Testis (tissue), 2 donors: ENCODE measurements at regions not wholly inside any gene's neighbourhood (a gene's known extent, or its start where the extent isn't known, plus 50 kb on each side); places are given as distances from the start of the nearest gene placed in this dataset.
"Not testable (repeated sequence)": the region's sequence is repeated elsewhere in the genome, so short reads cannot be mapped to it uniquely, and the experiment has no call there.

Experiments
- DNase-seq: peaks from one replicate; pipeline ENCODE4 v3.0.0-alpha.2; 2019
- H3K27ac ChIP-seq, 2 donors: fragments of 200-600 bp; sonication (generic); one replicate each; pipeline ENCODE4 v1.5.1; 2019
- H3K27me3 ChIP-seq: fragments of 200-600 bp; sonication (generic); one replicate; pipeline ENCODE4 v1.5.1; 2019
- H3K36me3 ChIP-seq: fragments of 200-600 bp; sonication (generic); one replicate; pipeline ENCODE4 v1.5.1; 2017; ENCODE audit warnings: low read depth; ENCODE audit errors: missing control alignments
- H3K4me1 ChIP-seq: fragments of 200-600 bp; sonication (generic); one replicate; pipeline ENCODE4 v1.5.1; 2019
- H3K4me3 ChIP-seq, 2 donors: fragments of 200-600 bp; sonication (generic); one replicate each; pipeline ENCODE4 v1.5.1; 2017 to 2019
- H3K9me3 ChIP-seq: fragments of 200-600 bp; sonication (generic); one replicate; pipeline ENCODE4 v1.5.1; 2017
- CTCF ChIP-seq, 3 experiments: fragments of 450-650 bp in 2 of 3; fragments of 200-600 bp in 1 of 3; sonication (generic) in 1 of 3; IDR thresholded peaks; one replicate each; pipeline ENCODE4 v1.5.1; 2016 to 2019; ENCODE audit warnings: antibody characterized with exemption in 3 of 3, mild to moderate bottlenecking in 2 of 3, moderate library complexity in 1 of 3
- POLR2A ChIP-seq: fragments of 450-650 bp; IDR thresholded peaks from one replicate; pipeline ENCODE4 v1.6.1; 2017; ENCODE audit warnings: antibody characterized with exemption, mild to moderate bottlenecking, moderate library complexity
- WGBS, 2 donors: methylation state at CpG; one replicate each; pipeline ENCODE4 v1.1.5; 2018; 5-methylcytosine and 5-hydroxymethylcytosine counted together
- intact Hi-C: fragments of 100-400 bp; cut with DNase I; formaldehyde crosslinking; loops from one replicate; pipeline ENCODE4 v1.15.1; 2023; ENCODE audit warnings: low total_unique reads

DNA sequence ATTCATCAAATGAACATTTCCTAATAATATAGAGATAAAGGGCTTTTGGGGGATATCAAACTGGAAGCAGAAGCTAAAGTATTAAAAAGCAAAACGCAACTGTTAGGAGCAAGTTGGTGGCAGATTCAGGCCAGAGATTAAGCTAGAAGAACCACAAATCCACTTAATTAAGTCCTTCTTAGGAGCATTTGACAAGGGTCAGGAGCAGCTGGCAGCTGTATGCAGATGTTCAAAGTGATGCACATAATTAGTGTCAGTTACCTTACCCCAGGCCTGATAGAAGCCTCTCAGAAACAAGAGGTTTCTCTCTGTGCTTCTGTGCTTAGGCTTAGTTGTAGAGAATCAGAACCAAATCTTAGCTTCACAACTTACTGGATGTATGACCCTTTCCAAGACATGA lies 546.5 kb upstream of the ANO5 start:
- TF ChIP-seq CTCF (IDR thresholded peaks at IDR 0.05), result no peak
- 44 to 53% methylated on average over 1 of the region's 1 CpG for WGBS, 2 donors

DNA sequence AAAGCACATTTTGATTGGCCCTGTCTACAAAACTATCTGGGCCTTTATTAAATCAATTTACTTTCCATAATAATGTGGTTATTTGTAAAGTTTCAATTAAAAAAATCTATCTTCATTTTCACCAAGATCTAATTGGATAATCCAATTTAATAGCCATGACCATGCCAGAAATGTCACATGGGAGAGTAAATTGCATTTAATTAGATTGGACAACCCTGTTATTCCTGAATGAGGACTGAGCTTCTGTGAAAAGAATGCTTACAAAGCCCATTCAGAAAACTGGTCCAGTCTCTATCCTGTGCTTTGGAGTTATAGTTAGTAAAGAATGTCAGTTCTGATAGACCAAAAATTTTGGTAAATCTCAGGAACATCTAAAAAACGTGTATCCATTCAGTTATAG lies 541.9 kb upstream of the ANO5 start:
- no peaks in the 10 kb centered on the region for H3K9me3 ChIP-seq
- H3K36me3 ChIP-seq, result no peaks in the 10 kb centered on the region
- H3K27ac ChIP-seq, result no peak overlapping the region
- no peaks in the 10 kb centered on the region for H3K4me1 ChIP-seq
- intact Hi-C loops, result no loop called here
- no peak for TF ChIP-seq CTCF (IDR thresholded peaks at IDR 0.05)
- TF ChIP-seq POLR2A, result no peak
- H3K4me3 ChIP-seq, result no peak overlapping the region
- 55 to 63% methylated on average over 1 of the region's 1 CpG for WGBS, 2 donors
- no peaks in the 10 kb centered on the region for H3K27me3 ChIP-seq
- no peak for DNase-seq

More for the DNA sequence above, 546.5 kb upstream of the ANO5 start:
- Histone ChIP-seq H3K4me1 (no peaks in the 10 kb centered on the region), H3K27me3 (no peaks in the 10 kb centered on the region), H3K4me3 (no peak overlapping the region), H3K36me3 (no peaks in the 10 kb centered on the region), H3K9me3 (no peaks in the 10 kb centered on the region), H3K27ac (no peak overlapping the region)
- intact Hi-C loops, result no loop called here
- no peak for DNase-seq

- TF ChIP-seq POLR2A, result no peak
- TF ChIP-seq CTCF (IDR thresholded peaks at IDR 0.05), result no peak
- no peaks in the 10 kb centered on the region for H3K36me3 ChIP-seq
- intact Hi-C loops, result no loop called here
- H3K9me3 ChIP-seq, result no peaks in the 10 kb centered on the region
- H3K27ac ChIP-seq, result no peak overlapping the region
- H3K27me3 ChIP-seq, result no peaks in the 10 kb centered on the region
- no peaks in the 10 kb centered on the region for H3K4me1 ChIP-seq
- H3K4me3 ChIP-seq, result no peak overlapping the region
- 61 to 63% methylated on average over 5 of the region's 5 CpGs for WGBS, 2 donors
- DNase-seq, result no peak
Observed at GRCh38 chr11:21653951-21654421, 538.9 kb upstream of the ANO5 start.

- H3K4me1 ChIP-seq, result no peaks in the 10 kb centered on the region
- TF ChIP-seq POLR2A (no peak), CTCF (IDR thresholded peaks at IDR 0.05) (no peak)
- H3K9me3 ChIP-seq, result no peaks in the 10 kb centered on the region
- 65 to 85% methylated on average over 4 of the region's 4 CpGs for WGBS, 2 donors
- no peak overlapping the region for H3K27ac ChIP-seq
- no peak overlapping the region for H3K4me3 ChIP-seq
- no peaks in the 10 kb centered on the region for H3K36me3 ChIP-seq
- H3K27me3 ChIP-seq, result no peaks in the 10 kb centered on the region
- no peak for DNase-seq
- intact Hi-C loops, result no loop called here
Observed at GRCh38 chr11:21656065-21656464, 536.8 kb upstream of the ANO5 start.

DNA sequence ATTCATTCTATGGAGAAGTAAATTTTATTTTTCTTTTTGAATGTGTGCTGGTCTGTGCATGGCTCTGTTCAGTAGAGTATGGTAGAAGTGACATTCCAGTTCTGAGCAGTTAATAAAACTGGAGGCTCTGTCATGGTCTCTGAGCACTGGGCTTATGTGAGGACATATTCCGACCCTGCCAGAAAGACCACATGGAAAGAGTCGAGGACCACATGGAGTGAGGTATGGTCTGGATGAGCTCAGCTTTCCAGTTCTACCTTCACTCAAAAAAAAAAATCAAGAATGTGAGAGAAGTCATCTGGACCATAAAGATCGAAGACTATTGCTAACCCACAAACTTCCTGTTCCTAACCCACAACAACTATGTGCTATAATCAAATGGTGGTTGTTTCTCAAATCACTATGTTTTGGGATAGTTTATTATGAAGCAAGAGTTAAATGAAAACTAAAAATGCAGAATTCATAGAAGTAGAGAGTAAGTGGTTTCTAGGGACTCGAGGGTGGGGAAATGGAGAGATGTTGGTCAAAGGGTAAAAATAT lies 534.2 kb upstream of the ANO5 start:
- TF ChIP-seq POLR2A (no peak), CTCF (IDR thresholded peaks at IDR 0.05) (no peak)
- intact Hi-C loops, result no loop called here
- Histone ChIP-seq H3K9me3 (no peaks in the 10 kb centered on the region), H3K36me3 (no peaks in the 10 kb centered on the region), H3K27me3 (no peaks in the 10 kb centered on the region), H3K4me1 (no peaks in the 10 kb centered on the region), H3K4me3 (no peak overlapping the region), H3K27ac (no peak overlapping the region)
- no peak for DNase-seq
- WGBS, 2 donors, result 80 to 91% methylated on average over 4 of the region's 4 CpGs

DNA sequence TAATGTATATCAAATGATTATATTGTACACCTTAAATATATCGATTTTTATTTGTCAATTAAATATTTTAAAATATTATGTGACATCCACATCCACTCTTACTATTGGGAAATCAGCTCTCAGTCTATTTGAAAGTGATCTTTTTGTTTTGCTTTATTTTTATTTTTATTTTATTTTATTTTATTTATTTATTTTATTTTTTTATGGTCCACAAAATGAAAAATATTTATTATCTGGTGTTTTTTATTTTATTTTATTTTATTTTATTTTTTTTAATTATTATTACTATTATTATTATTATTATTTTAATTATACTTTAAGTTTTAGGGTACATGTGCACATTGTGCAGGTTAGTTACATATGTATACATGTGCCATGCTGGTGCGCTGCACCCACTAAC lies 533.5 kb upstream of the ANO5 start:
- H3K4me1 ChIP-seq, H3K4me3 ChIP-seq, H3K9me3 ChIP-seq, intact Hi-C loops, DNase-seq, H3K36me3 ChIP-seq, H3K27ac ChIP-seq, H3K27me3 ChIP-seq: not testable (repeated sequence)
- WGBS, 2 donors, result 85 to 93% methylated on average over 2 of the region's 2 CpGs
